GM19023 (cell line): ENCODE measurements at regions not wholly inside any gene's neighbourhood (a gene's known extent, or its start where the extent isn't known, plus 50 kb on each side); places are given as distances from the start of the nearest gene placed in this dataset.

Experiments
- ATAC-seq: cut with Tn5 transposase; IDR thresholded peaks from one replicate; pipeline ENCODE4 v1.9.1; 2021; ENCODE audit warnings: mild to moderate bottlenecking, moderate library complexity; ENCODE audit not compliant: unreplicated experiment

- ATAC-seq = no peak
These were observed 94.9 kb upstream of the MKI67 start for GRCh38 chr10:128221117-128221516.

- ATAC-seq = no peak
These were observed 95.6 kb upstream of the MKI67 start for GRCh38 chr10:128221807-128222206.

GRCh38 chr10:128222332-128222849 is 96.2 kb upstream of the MKI67 start:
- ATAC-seq = no peak

GRCh38 chr10:128230401-128230800 is 104.2 kb upstream of the MKI67 start:
- no peak for ATAC-seq

GRCh38 chr10:128233422-128233821 is 107.2 kb upstream of the MKI67 start:
- ATAC-seq = no peak

- ATAC-seq = no peak
These were observed 111.5 kb upstream of the MKI67 start for GRCh38 chr10:128237710-128238109.

- ATAC-seq = no peak
These were observed 114.8 kb upstream of the MKI67 start for GRCh38 chr10:128241023-128241422.

- no peak for ATAC-seq
These were observed 116.4 kb upstream of the MKI67 start for GRCh38 chr10:128242641-128243040.

- ATAC-seq = no peak
These were observed 118.8 kb upstream of the MKI67 start for GRCh38 chr10:128245026-128245425.

- ATAC-seq = no peak
These were observed 121.4 kb upstream of the MKI67 start for GRCh38 chr10:128247576-128247975.

GRCh38 chr10:128254476-128254875 is 128.3 kb upstream of the MKI67 start:
- no peak for ATAC-seq

- ATAC-seq = no peak
These were observed 131.2 kb upstream of the MKI67 start for GRCh38 chr10:128257428-128257827.

- no peak for ATAC-seq
These were observed 132.3 kb upstream of the MKI67 start for GRCh38 chr10:128258421-128258976.

GRCh38 chr10:128263891-128264688 is 137.9 kb upstream of the MKI67 start:
- no peak for ATAC-seq

GRCh38 chr10:128265596-128265995 is 139.4 kb upstream of the MKI67 start:
- no peak for ATAC-seq

- no peak for ATAC-seq
These were observed 141.4 kb upstream of the MKI67 start for GRCh38 chr10:128267581-128267980.

- ATAC-seq = no peak
These were observed 141.9 kb upstream of the MKI67 start for GRCh38 chr10:128268015-128268722.

- ATAC-seq = no peak
These were observed 148.7 kb upstream of the MKI67 start for GRCh38 chr10:128274938-128275337.

GRCh38 chr10:128275388-128276177 is 149.4 kb upstream of the MKI67 start:
- ATAC-seq = no peak

- ATAC-seq = no peak
These were observed 151.1 kb upstream of the MKI67 start for GRCh38 chr10:128277267-128277840.

- ATAC-seq = no peak
These were observed 152.1 kb upstream of the MKI67 start for GRCh38 chr10:128278362-128278761.
